ENCODE measurements at regions not wholly inside any gene's neighbourhood (a gene's known extent, or its start where the extent isn't known, plus 50 kb on each side); places are given as distances from the start of the nearest gene placed in this dataset.

- TF ChIP-seq CTCF (IDR thresholded peaks at IDR 0.05; ENCODE audit: low read depth, low read length, poor library complexity, severe bottlenecking): no peak
- TF ChIP-seq EZH2phosphoT487 (IDR thresholded peaks at IDR 0.05; ENCODE audit: borderline replicate concordance, low read length): no peak
Observed at GRCh38 chr15:46278486-46279090, 643.8 kb downstream of the SQOR start.
